RWPE2 (cell line): ENCODE measurements at regions not wholly inside any gene's neighbourhood (a gene's known extent, or its start where the extent isn't known, plus 50 kb on each side); places are given as distances from the start of the nearest gene placed in this dataset.
"Not testable (repeated sequence)": the region's sequence is repeated elsewhere in the genome, so short reads cannot be mapped to it uniquely, and the experiment has no call there.

Experiments used
- ATAC-seq: fragments of 200-7000 bp; cut with Tn5 transposase; 3 replicates; pipeline ENCODE4 v1.9.1; 2021; ENCODE audit warnings: low read depth
- DNase-seq: peaks from one replicate; pipeline ENCODE4 v3.0.0-alpha.2; 2020; ENCODE audit warnings: low spot score
- H3K27ac ChIP-seq: fragments of 450-650 bp; 2 replicates; pipeline ENCODE4 v1.5.1; 2017; ENCODE audit warnings: mild to moderate bottlenecking; ENCODE audit not compliant: poor library complexity, severe bottlenecking
- H3K27me3 ChIP-seq: fragments of 250-450 bp; sonication (Bioruptor Pico); 2 replicates; pipeline ENCODE4 v1.5.1; 2021; ENCODE audit warnings: mild to moderate bottlenecking, moderate library complexity; ENCODE audit not compliant: insufficient read depth, poor library complexity, severe bottlenecking
- H3K36me3 ChIP-seq: fragments of 250-450 bp; sonication (Bioruptor Pico); 2 replicates; pipeline ENCODE4 v1.5.1; 2020; ENCODE audit warnings: low read depth, mild to moderate bottlenecking, moderate library complexity
- H3K4me1 ChIP-seq: fragments of 250-450 bp; sonication (Bioruptor Pico); 2 replicates; pipeline ENCODE4 v1.5.1; 2021; ENCODE audit warnings: mild to moderate bottlenecking, moderate library complexity; ENCODE audit not compliant: insufficient read depth, poor library complexity, severe bottlenecking
- H3K4me3 ChIP-seq: fragments of 250-450 bp; sonication (Bioruptor Pico); 2 replicates; pipeline ENCODE4 v1.5.1; 2021; ENCODE audit warnings: mild to moderate bottlenecking, moderate library complexity; ENCODE audit not compliant: severe bottlenecking
- H3K9me3 ChIP-seq: fragments of 250-450 bp; sonication (Bioruptor Pico); 2 replicates; pipeline ENCODE4 v1.5.1; 2021; ENCODE audit warnings: mild to moderate bottlenecking, moderate library complexity; ENCODE audit not compliant: severe bottlenecking
- CTCF ChIP-seq: fragments of 450-650 bp; IDR thresholded peaks from one replicate; pipeline ENCODE4 v1.5.1; 2017; ENCODE audit warnings: mild to moderate bottlenecking, moderate library complexity; ENCODE audit not compliant: poor library complexity, severe bottlenecking

GRCh38 chr2:37802211-37802752 lies 122.8 kb upstream of the RMDN2 start:
- ATAC-seq (peak; percentile 78), DNase-seq (peak; percentile 73)
- Histone ChIP-seq H3K36me3 (no peaks in the 10 kb centered on the region), H3K4me1 (peaks cover 24% of the 10 kb centered on the region), H3K27me3 (no peaks in the 10 kb centered on the region), H3K9me3 (no peaks in the 10 kb centered on the region), H3K27ac (peak overlapping the region; percentile 99), H3K4me3 (no peak overlapping the region)
- TF ChIP-seq CTCF = no peak

GRCh38 chr2:37802899-37803379 lies 122.1 kb upstream of the RMDN2 start:
- peaks cover 23% of the 10 kb centered on the region for H3K4me1 ChIP-seq
- ATAC-seq (peak; percentile 94), DNase-seq (no peak)
- H3K9me3 ChIP-seq = no peaks in the 10 kb centered on the region
- no peak for TF ChIP-seq CTCF
- peak overlapping the region; percentile 99 for H3K27ac ChIP-seq
- no peaks in the 10 kb centered on the region for H3K27me3 ChIP-seq
- no peak overlapping the region for H3K4me3 ChIP-seq
- H3K36me3 ChIP-seq = no peaks in the 10 kb centered on the region

GRCh38 chr2:37806004-37806403 lies 119.1 kb upstream of the RMDN2 start:
- not testable (repeated sequence) for H3K9me3 ChIP-seq, H3K4me3 ChIP-seq, ATAC-seq

GRCh38 chr2:37809525-37809924 lies 115.6 kb upstream of the RMDN2 start:
- Histone ChIP-seq H3K36me3 (no peaks in the 10 kb centered on the region), H3K4me1 (no peaks in the 10 kb centered on the region), H3K27ac (no peak overlapping the region), H3K27me3 (no peaks in the 10 kb centered on the region), H3K4me3 (no peak overlapping the region), H3K9me3 (peaks cover 4% of the 10 kb centered on the region)
- peak; percentile 56 for TF ChIP-seq CTCF
- ATAC-seq (no peak), DNase-seq (no peak)

More at GRCh38 chr2:37806004-37806403, 119.1 kb upstream of the RMDN2 start:
- peaks cover 23% of the 10 kb centered on the region for H3K4me1 ChIP-seq
- not testable (repeated sequence) for H3K27me3 ChIP-seq, H3K27ac ChIP-seq, DNase-seq, H3K36me3 ChIP-seq

- no peak for TF ChIP-seq CTCF
- Histone ChIP-seq H3K36me3 (no peaks in the 10 kb centered on the region), H3K27me3 (no peaks in the 10 kb centered on the region), H3K4me3 (no peak overlapping the region), H3K27ac (no peak overlapping the region), H3K9me3 (peaks cover 4% of the 10 kb centered on the region), H3K4me1 (no peaks in the 10 kb centered on the region)
- ATAC-seq = no peak
- DNase-seq = no peak
These were observed 115.0 kb upstream of the RMDN2 start for GRCh38 chr2:37809931-37810570.
